Astrocyte of the cerebellum (primary cell): ENCODE measurements at regions not wholly inside any gene's neighbourhood (a gene's known extent, or its start where the extent isn't known, plus 50 kb on each side); places are given as distances from the start of the nearest gene placed in this dataset.

Source experiments
- DNase-seq: peaks from one replicate; pipeline ENCODE4 v3.0.0-alpha.2; 2011; ENCODE audit warnings: low read depth
- H3K4me3 ChIP-seq: 2 replicates; pipeline ENCODE4 v1.5.1; 2011; ENCODE audit warnings: mild to moderate bottlenecking, low read depth, low read length, moderate library complexity
- in situ Hi-C: cut with HindIII; loops from 2 replicates; pipeline ENCODE4 v1.10.0; 2017; ENCODE audit warnings: low sequenced_read_pairs
- TF ChIP-seq, protein P1 (sequence below): IDR thresholded peaks from 2 replicates; pipeline ENCODE4 v1.5.1; 2012; ENCODE audit warnings: low read length, low read depth, moderate library complexity, mild to moderate bottlenecking; ENCODE audit errors: missing control alignments

- TF ChIP-seq, protein P1, sequence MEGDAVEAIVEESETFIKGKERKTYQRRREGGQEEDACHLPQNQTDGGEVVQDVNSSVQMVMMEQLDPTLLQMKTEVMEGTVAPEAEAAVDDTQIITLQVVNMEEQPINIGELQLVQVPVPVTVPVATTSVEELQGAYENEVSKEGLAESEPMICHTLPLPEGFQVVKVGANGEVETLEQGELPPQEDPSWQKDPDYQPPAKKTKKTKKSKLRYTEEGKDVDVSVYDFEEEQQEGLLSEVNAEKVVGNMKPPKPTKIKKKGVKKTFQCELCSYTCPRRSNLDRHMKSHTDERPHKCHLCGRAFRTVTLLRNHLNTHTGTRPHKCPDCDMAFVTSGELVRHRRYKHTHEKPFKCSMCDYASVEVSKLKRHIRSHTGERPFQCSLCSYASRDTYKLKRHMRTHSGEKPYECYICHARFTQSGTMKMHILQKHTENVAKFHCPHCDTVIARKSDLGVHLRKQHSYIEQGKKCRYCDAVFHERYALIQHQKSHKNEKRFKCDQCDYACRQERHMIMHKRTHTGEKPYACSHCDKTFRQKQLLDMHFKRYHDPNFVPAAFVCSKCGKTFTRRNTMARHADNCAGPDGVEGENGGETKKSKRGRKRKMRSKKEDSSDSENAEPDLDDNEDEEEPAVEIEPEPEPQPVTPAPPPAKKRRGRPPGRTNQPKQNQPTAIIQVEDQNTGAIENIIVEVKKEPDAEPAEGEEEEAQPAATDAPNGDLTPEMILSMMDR: no peak
- in situ Hi-C loops: no loop called here
- H3K4me3 ChIP-seq: no peak overlapping the region
- no peak for DNase-seq
Observed at GRCh38 chr6:6920114-6920986, 187.4 kb upstream of the RREB1 start.

DNA sequence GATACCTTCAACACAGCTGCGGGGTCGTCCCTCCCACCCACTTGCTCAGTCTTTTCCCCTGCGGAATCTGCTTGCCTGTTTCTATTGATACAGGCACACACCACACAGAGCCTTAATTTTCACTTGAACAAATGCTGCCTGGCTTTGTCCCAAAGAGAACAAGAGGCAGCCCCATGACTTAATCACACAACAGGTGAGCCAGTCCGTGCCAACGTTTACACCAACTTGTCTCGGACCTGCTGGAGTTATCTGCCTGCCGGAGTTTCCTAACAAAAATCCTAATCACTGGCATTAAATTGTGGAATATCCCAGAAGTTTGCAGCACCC lies 186.8 kb upstream of the RREB1 start:
- H3K4me3 ChIP-seq: no peak overlapping the region
- TF ChIP-seq, protein P1: no peak
- DNase-seq: no peak
- in situ Hi-C loops: no loop called here

- TF ChIP-seq, protein P1: no peak
- in situ Hi-C loops: no loop called here
- no peak for DNase-seq
- no peak overlapping the region for H3K4me3 ChIP-seq
Observed at GRCh38 chr6:6922166-6922565, 185.6 kb upstream of the RREB1 start.

GRCh38 chr6:6923605-6924004 lies 184.2 kb upstream of the RREB1 start:
- DNase-seq: no peak
- no peak overlapping the region for H3K4me3 ChIP-seq
- TF ChIP-seq, protein P1: no peak
- in situ Hi-C loops: no loop called here

DNA sequence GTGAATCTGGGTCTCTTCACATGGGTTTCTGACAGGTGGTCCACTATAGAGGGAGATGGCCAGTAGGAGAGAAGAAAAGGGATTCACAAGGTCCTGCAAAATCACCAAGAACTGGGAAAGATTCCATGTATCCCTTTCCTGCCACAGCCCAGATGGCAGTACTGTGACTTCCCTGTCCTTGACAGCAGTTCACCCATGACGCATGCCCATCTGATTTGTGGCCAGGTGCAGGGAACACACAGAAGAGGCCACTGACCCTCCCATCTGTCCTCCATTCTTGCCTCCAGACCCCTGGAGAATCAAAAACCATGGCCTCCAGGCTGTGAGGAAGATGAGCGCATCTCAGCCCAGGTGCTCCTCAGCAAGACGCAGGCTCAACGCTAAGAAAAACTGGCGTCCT lies 183.1 kb upstream of the RREB1 start:
- DNase-seq: no peak
- TF ChIP-seq, protein P1: no peak
- in situ Hi-C loops: no loop called here
- no peak overlapping the region for H3K4me3 ChIP-seq

- H3K4me3 ChIP-seq: no peak overlapping the region
- TF ChIP-seq, protein P1: no peak
- in situ Hi-C loops: no loop called here
- DNase-seq: no peak
Observed at GRCh38 chr6:6925391-6926164, 182.2 kb upstream of the RREB1 start.
